GM19025 (cell line): ENCODE measurements at regions not wholly inside any gene's neighbourhood (a gene's known extent, or its start where the extent isn't known, plus 50 kb on each side); places are given as distances from the start of the nearest gene placed in this dataset.
A peak's percentile ranks its signal among the peaks of the same experiment; 100 is the strongest.

Experiments
- ATAC-seq: cut with Tn5 transposase; IDR thresholded peaks from one replicate; pipeline ENCODE4 v1.9.1; 2021; ENCODE audit warnings: mild to moderate bottlenecking, low read depth, moderate library complexity; ENCODE audit not compliant: unreplicated experiment

GRCh38 chr2:122734766-122735424, 979.4 kb downstream of the TSN start:
- ATAC-seq = no peak

- ATAC-seq = no peak
Measured at GRCh38 chr2:122736279-122736678, 980.8 kb downstream of the TSN start.

GRCh38 chr2:122737429-122738077, 982.1 kb downstream of the TSN start:
- ATAC-seq = peak; percentile 70

- ATAC-seq = peak; percentile 40
Measured at GRCh38 chr2:122739732-122740593, 984.5 kb downstream of the TSN start.

GRCh38 chr2:122740594-122740948, 985.1 kb downstream of the TSN start:
- no peak for ATAC-seq

GRCh38 chr2:122741403-122741802, 986.0 kb downstream of the TSN start:
- ATAC-seq = no peak

GRCh38 chr2:122743021-122743675, 987.7 kb downstream of the TSN start:
- no peak for ATAC-seq

GRCh38 chr2:122745603-122746002, 990.2 kb downstream of the TSN start:
- ATAC-seq = no peak

GRCh38 chr2:122747670-122748069, 992.2 kb downstream of the TSN start:
- ATAC-seq = no peak

GRCh38 chr2:122748552-122749011, 993.1 kb downstream of the TSN start:
- no peak for ATAC-seq

- no peak for ATAC-seq
Measured at GRCh38 chr2:122749405-122749804, 994.0 kb downstream of the TSN start.

GRCh38 chr2:122750095-122750494, 994.6 kb downstream of the TSN start:
- no peak for ATAC-seq

- no peak for ATAC-seq
Measured at GRCh38 chr2:122750808-122751207, 995.4 kb downstream of the TSN start.

GRCh38 chr2:122753336-122753735, 997.9 kb downstream of the TSN start:
- no peak for ATAC-seq

- ATAC-seq = no peak
Measured at GRCh38 chr2:122754561-122754960, 999.1 kb downstream of the TSN start.

GRCh38 chr2:122755281-122755780, 999.9 kb downstream of the TSN start:
- no peak for ATAC-seq

- no peak for ATAC-seq
Measured at GRCh38 chr2:122758967-122759366, 1003.5 kb downstream of the TSN start.

GRCh38 chr2:122764014-122764413, 1008.6 kb downstream of the TSN start:
- no peak for ATAC-seq

- no peak for ATAC-seq
Measured at GRCh38 chr2:122780251-122780650, 1024.8 kb downstream of the TSN start.

GRCh38 chr2:122794100-122794499, 1038.6 kb downstream of the TSN start:
- no peak for ATAC-seq

- no peak for ATAC-seq
Measured at GRCh38 chr2:122795763-122796162, 1040.3 kb downstream of the TSN start.
